ENCODE measurements at regions not wholly inside any gene's neighbourhood (a gene's known extent, or its start where the extent isn't known, plus 50 kb on each side); places are given as distances from the start of the nearest gene placed in this dataset.

GRCh38 chr6:85396159-85396808 is 53.6 kb upstream of the NT5E start:
- Histone ChIP-seq H3K4me1 (peaks cover 20% of the 10 kb centered on the region), H3K4me3 (ENCODE audit: low read depth, low read length) (no peak overlapping the region), H3K36me3 (ENCODE audit: control insufficient read depth, insufficient read depth, low read length) (no peaks in the 10 kb centered on the region), H3K27me3 (replicated peaks; ENCODE audit: control insufficient read depth, insufficient read depth, low read length) (no peaks in the 10 kb centered on the region), H3K9me3 (peaks cover 9% of the 10 kb centered on the region)
- peaks cover 4% of the 10 kb centered on the region for H3K36me3 Mint-ChIP-seq (ENCODE audit: insufficient read depth, unreplicated experiment)
- POLR2A ChIA-PET = no interaction called here
- TF ChIP-seq CTCF (IDR thresholded peaks at IDR 0.05; ENCODE audit: insufficient read depth in 1 of 2, low read depth in 1 of 2, low read length in 1 of 2, severe bottlenecking in 1 of 2, unreplicated experiment in 1 of 2) = no peak
- CTCF ChIA-PET = no interaction called here
- no peak for DNase-seq
- H3K27me3 Mint-ChIP-seq (ENCODE audit: insufficient read depth, unreplicated experiment) = no peaks in the 10 kb centered on the region
- H3K4me3 Mint-ChIP-seq (ENCODE audit: unreplicated experiment) = no peak overlapping the region
- peaks cover 17% of the 10 kb centered on the region for H3K4me1 Mint-ChIP-seq (ENCODE audit: low read depth, unreplicated experiment)
- no TSS peak for BruUV-seq (replicated peaks)
- no peak overlapping the region for H3K27ac Mint-ChIP-seq (ENCODE audit: unreplicated experiment)
- H3K9me3 Mint-ChIP-seq (ENCODE audit: unreplicated experiment) = no peaks in the 10 kb centered on the region
- intact Hi-C loops (cut with micrococcal nuclease; ENCODE audit: unreplicated experiment) = no loop called here

- no peak for TF ChIP-seq CTCF (IDR thresholded peaks at IDR 0.05; ENCODE audit: insufficient read depth in 1 of 2, low read depth in 1 of 2, low read length in 1 of 2, severe bottlenecking in 1 of 2, unreplicated experiment in 1 of 2)
- intact Hi-C loops (cut with micrococcal nuclease; ENCODE audit: unreplicated experiment) = no loop called here
- Mint-ChIP-seq H3K36me3 (ENCODE audit: insufficient read depth, unreplicated experiment) (peaks cover 4% of the 10 kb centered on the region), H3K27me3 (ENCODE audit: insufficient read depth, unreplicated experiment) (no peaks in the 10 kb centered on the region), H3K27ac (ENCODE audit: unreplicated experiment) (no peak overlapping the region), H3K4me1 (ENCODE audit: low read depth, unreplicated experiment) (peaks cover 22% of the 10 kb centered on the region), H3K4me3 (ENCODE audit: unreplicated experiment) (no peak overlapping the region), H3K9me3 (ENCODE audit: unreplicated experiment) (no peaks in the 10 kb centered on the region)
- POLR2A ChIA-PET = no interaction called here
- Histone ChIP-seq H3K4me3 (ENCODE audit: low read depth, low read length) (no peak overlapping the region), H3K36me3 (ENCODE audit: control insufficient read depth, insufficient read depth, low read length) (no peaks in the 10 kb centered on the region), H3K9me3 (peaks cover 9% of the 10 kb centered on the region), H3K4me1 (peaks cover 26% of the 10 kb centered on the region), H3K27me3 (replicated peaks; ENCODE audit: control insufficient read depth, insufficient read depth, low read length) (no peaks in the 10 kb centered on the region)
- DNase-seq = no peak
- no TSS peak for BruUV-seq (replicated peaks)
- CTCF ChIA-PET = no interaction called here
Observed at GRCh38 chr6:85395746-85396145, 54.1 kb upstream of the NT5E start.

- no peaks in the 10 kb centered on the region for H3K27me3 ChIP-seq (replicated peaks; ENCODE audit: control insufficient read depth, insufficient read depth, low read length)
- no TSS peak for BruUV-seq (replicated peaks)
- H3K4me1 ChIP-seq = peaks cover 33% of the 10 kb centered on the region
- H3K4me3 ChIP-seq (ENCODE audit: low read depth, low read length) = no peak overlapping the region
- ChIA-PET CTCF (no interaction called here), POLR2A (no interaction called here)
- Mint-ChIP-seq H3K27ac (ENCODE audit: unreplicated experiment) (no peak overlapping the region), H3K36me3 (ENCODE audit: insufficient read depth, unreplicated experiment) (peaks cover 4% of the 10 kb centered on the region), H3K4me3 (ENCODE audit: unreplicated experiment) (no peak overlapping the region), H3K4me1 (ENCODE audit: low read depth, unreplicated experiment) (peaks cover 30% of the 10 kb centered on the region), H3K27me3 (ENCODE audit: insufficient read depth, unreplicated experiment) (no peaks in the 10 kb centered on the region), H3K9me3 (ENCODE audit: unreplicated experiment) (no peaks in the 10 kb centered on the region)
- intact Hi-C loops (cut with micrococcal nuclease; ENCODE audit: unreplicated experiment) = no loop called here
- no peaks in the 10 kb centered on the region for H3K36me3 ChIP-seq (ENCODE audit: control insufficient read depth, insufficient read depth, low read length)
- DNase-seq = no peak
- H3K9me3 ChIP-seq = peaks cover 9% of the 10 kb centered on the region
- TF ChIP-seq CTCF (IDR thresholded peaks at IDR 0.05; ENCODE audit: insufficient read depth in 1 of 2, low read depth in 1 of 2, low read length in 1 of 2, severe bottlenecking in 1 of 2, unreplicated experiment in 1 of 2) = no peak
Observed at GRCh38 chr6:85394853-85395538, 54.9 kb upstream of the NT5E start.
